ENCODE measurements at regions not wholly inside any gene's neighbourhood (a gene's known extent, or its start where the extent isn't known, plus 50 kb on each side); places are given as distances from the start of the nearest gene placed in this dataset.

DNA sequence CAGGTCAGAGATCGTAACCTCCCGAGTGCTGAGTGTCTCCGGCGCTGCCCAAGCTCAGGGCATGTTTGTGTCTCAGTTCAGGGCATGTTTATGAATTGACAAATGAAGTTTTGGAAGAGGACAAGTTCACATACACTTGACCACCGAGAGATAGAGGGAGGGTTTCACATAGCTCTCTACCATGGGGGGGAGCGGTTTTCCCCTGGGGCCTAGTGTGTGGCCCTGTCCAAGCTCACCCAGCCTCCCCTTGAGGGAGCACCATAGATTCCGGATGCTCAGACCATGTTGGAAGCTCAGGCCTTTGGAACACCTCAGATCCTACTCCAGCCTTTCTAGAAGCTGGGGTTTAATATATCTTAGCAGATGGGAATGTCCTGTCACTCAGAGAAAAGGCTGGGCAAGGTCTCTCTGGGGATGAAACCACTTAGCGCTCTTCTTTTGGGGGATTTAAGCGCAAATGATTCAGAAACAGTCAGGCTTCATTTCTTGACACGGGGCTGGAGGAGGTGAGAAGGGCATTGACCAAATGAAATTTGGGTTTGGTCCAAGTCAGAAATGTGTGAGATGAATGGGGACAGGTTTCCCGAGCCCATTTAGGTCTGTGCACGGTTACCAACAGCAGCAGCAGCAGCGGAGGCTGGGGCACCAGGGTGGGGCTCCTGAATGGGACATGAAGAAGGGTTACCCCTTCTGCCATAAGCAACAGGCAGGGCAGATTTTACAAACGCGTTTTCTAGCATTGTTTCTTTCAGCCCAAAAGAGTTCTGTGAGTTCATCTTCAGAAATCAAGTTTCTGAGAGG, 96.6 kb downstream of the METRNL start:
- in situ Hi-C loops (cut with HindIII; ENCODE audit: low sequenced_read_pairs), result no loop called here
- no peak for DNase-seq (ENCODE audit: low spot score)

GRCh38 chr17:83176623-83177583, 97.5 kb downstream of the METRNL start:
- in situ Hi-C loops (cut with HindIII; ENCODE audit: low sequenced_read_pairs), result no loop called here
- no peak for DNase-seq (ENCODE audit: low spot score)

- in situ Hi-C loops (cut with HindIII; ENCODE audit: low sequenced_read_pairs), result no loop called here
- peak; percentile 36 for DNase-seq (ENCODE audit: low spot score)
Observed at GRCh38 chr17:83177611-83178532, 98.5 kb downstream of the METRNL start.

DNA sequence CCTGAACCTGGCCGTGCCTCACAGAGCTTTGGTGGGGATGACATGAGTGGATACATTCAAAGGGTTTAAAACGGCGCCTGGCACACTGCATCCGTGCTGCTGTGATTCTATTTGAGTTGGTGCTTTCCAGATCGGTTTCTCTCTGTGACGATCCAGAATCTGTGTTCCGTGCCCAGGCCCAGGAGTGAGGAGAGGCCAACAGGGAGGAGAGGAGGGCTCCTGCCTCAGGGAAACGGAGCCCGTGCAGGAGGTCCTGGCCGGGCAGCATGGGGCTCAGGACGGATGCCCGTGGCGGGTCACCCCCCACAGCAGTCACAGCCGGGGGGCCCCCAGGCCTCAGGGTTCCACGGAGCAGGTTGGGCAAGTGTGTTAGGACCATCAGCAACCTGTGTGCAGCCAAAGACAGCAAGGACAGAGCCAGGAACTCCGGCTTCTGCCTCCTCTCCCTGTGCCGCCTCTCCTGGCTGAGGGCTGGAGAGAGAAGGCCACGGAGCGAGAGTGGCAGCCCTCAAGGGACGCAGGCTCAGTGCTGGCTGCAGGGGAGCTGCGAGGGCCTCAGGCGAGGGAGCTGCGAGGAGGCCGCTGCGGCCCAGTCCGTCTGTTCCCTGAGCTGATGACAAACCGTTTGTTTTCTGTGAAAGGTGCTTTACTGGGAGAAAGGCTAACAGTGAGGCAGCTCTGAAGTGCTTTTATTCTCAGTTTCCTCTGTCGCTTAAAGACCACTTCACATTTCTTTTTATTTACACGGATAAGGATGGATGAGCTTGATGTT, 99.3 kb downstream of the METRNL start:
- in situ Hi-C loops (cut with HindIII; ENCODE audit: low sequenced_read_pairs), result no loop called here
- DNase-seq (ENCODE audit: low spot score), result no peak

DNA sequence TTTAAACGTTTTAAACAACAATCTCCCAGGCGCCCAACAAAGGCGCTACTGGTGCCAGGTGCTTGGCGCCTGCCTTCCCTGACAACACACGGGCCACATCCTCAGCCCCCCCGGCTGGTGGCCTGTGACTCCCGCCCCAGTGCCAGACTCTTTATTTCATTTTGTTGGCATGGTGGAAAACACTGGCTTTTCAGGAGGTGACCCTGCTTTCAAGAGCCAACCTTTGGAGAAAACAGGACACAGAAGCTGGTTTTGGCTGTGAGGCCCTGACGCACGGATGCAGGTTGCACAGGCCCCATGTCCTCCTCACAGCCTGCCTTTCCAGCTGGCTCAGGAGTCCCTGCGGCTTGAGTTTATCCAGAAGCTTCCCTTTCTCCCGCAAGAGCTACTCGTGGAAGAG, 100.0 kb downstream of the METRNL start:
- in situ Hi-C loops (cut with HindIII; ENCODE audit: low sequenced_read_pairs), result no loop called here
- peak; percentile 69 for DNase-seq (ENCODE audit: low spot score)

- DNase-seq (ENCODE audit: low spot score), result no peak
- in situ Hi-C loops (cut with HindIII; ENCODE audit: low sequenced_read_pairs), result no loop called here
Observed at GRCh38 chr17:83179811-83180210, 100.4 kb downstream of the METRNL start.

DNA sequence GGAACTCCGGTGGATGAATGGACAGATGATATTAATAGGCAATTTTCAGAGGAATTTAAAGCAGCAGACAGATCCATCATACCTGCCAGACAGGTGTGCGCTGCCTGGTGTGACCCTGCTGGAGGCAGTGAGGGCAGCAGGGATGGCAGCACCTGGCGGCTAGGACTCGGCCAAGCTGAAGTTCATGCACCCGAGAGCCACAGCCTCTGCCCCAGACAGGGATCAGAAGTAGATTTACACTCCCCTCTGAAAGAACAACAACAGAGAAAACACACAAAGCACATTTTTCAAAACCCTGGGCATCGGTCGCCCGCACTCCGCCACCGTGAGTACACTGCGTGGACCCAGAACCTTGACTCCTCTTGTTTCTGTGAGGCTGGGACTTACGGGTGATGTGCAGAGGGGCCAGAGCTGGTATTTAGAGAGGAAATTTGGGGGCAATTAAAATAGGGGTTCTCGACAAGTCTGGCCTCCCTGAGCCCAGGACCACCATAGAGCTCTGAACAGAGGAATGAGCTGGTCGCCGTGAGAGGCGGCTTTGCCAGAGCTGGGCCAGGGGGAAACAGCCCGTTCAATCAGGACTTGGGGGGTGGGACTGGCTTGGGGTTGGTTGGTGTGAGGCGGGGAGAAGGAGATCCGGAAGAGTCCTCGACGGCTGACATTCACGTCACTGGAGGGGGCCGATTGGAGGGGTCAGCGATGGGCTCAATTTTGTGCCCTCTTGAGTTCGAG, 101.0 kb downstream of the METRNL start:
- DNase-seq (ENCODE audit: low spot score), result no peak
- in situ Hi-C loops (cut with HindIII; ENCODE audit: low sequenced_read_pairs), result no loop called here

DNA sequence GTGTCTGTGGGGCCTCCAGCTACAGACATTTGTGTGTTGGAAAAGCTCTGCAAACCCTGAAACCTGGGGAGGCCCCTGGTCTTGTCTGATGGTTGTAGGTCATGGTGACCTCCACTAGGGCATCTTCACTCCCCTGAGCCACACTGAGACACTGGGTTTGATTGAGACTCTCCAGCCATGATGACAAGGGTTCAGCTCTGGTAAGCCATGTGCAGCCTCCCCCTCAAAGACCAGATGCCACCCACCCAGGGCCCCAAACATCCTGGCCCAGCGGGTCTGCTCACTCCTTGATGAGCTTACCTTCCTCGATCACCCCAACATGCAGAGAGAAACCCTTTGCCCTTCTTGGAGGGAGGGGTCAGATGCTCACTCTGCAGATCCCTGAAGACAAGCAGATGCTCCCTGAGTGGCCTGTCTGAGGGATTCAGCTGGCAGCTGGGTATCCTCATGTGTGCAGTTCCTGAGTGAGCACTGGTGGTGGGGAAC, 101.6 kb downstream of the METRNL start:
- no peak for DNase-seq (ENCODE audit: low spot score)
- in situ Hi-C loops (cut with HindIII; ENCODE audit: low sequenced_read_pairs), result no loop called here

DNA sequence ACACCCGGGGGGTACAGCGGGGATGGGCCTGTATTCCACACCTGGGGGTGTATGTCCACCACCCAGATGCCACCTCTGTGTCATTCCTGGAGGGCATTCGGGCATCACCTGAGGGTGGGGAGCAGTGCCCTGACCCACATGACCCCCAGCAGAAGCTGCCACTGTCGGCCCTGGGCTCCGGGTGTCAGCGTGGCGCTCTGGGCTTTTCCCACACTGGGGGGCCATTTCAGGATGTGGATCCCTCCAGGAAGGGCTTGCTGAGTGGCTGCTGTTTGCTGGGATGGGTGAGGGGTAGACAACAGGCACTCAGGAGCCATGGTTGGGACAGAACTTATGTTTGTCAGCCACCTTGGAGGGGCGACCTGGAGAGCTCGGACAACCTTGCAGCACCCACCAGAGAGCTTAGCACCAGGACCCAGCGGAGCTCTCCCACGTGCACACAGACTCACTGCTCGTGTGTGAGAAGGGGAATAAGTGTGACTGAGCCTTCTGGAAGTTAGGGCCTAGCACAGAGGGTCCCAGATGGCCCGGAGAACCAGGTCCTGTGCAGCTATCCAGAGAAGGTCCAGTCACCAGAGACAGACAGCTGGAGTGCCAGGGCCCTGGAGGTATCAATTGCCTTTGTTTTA, 102.7 kb downstream of the METRNL start:
- DNase-seq (ENCODE audit: low spot score), result no peak
- in situ Hi-C loops (cut with HindIII; ENCODE audit: low sequenced_read_pairs), result no loop called here

DNA sequence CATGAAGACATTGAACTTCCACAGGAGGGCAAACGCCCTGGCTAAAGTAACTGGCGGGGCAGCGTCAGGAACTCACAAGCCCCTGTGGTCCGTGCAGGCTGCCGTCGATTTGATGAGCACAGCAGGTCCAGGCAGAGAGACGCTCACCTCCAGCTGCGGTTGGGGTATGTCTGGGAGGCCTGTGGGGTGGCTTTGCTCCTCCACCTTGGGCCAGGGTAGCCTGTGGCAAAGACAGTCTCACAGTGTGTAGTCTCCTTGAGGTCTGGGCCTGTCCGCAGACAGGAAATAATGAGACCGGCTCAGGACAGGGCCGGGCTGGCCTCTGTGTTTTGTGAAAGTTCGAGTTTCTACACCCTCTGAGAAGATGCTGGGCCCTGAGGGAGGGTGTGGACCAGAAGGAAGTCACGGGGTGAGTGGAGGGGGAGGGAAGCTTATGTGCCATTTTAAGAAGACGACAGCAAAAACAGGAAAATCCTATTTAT, 103.3 kb downstream of the METRNL start:
- in situ Hi-C loops (cut with HindIII; ENCODE audit: low sequenced_read_pairs), result no loop called here
- no peak for DNase-seq (ENCODE audit: low spot score)

DNA sequence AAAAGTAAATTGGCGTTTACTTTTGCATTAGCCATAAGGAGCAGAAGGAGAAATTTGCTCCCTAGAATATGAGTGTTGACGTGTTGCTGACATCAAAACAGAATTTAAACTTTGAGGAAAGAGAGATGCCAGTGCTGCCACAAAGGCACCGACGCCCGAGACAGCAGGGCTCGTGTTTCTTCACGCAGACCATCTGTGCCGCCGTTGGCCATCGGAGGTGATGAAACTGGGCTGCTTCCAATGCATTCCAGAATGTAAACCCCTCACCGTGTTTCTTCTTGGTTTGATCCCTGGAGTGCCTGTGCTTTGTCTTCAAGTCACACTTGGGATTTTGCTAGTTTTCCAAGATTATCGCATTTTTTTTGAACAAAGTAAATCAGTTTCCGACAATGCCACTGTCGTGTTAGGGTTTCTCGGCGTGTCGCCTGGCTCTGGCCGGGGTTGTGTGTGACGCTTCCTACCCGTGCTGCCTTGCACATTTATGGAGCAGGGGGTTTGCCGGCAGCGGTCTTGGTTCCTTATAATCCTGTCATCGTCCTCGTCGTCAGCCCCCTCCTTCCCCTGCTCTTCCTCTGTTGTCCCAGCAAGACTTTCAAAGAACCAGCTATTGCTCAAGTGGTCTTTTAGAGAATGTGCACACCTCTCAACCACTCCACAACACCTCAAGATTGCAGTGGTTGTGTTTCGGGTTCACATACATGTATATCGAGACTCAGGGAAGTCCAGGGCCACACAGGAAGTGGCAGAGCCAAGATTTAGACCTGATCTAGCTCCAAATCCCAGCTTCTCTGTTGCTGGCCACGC, 103.9 kb downstream of the METRNL start:
- in situ Hi-C loops (cut with HindIII; ENCODE audit: low sequenced_read_pairs), result no loop called here
- DNase-seq (ENCODE audit: low spot score), result peak; percentile 41

DNA sequence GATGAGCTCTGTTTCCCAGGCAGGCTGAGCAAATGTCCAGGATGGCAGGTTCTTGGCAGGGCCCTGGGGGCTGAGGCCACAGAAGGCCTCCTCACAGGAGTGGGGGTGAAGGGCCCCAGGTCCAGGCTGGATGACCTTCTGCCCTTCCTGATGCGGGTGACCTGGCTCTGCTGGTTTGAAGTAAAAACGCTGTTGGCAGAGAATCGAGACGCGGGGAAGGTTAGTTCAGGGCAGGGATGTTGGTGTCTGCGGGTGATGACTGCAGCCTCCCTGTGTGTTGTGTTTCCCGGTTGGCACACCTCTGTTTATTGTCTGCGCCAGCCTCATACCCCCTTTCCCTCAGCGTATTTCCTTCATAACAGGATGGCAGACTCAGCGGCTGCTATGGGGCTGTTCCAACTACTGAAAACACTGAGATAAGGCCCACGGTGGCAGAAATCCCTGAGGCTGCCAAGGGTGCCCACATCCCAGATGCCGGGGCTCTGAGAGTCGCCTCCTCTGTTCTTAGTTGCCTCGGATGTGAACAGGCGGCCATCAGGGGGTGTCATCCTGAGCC, 104.6 kb downstream of the METRNL start:
- DNase-seq (ENCODE audit: low spot score), result peak; percentile 40
- in situ Hi-C loops (cut with HindIII; ENCODE audit: low sequenced_read_pairs), result no loop called here

DNA sequence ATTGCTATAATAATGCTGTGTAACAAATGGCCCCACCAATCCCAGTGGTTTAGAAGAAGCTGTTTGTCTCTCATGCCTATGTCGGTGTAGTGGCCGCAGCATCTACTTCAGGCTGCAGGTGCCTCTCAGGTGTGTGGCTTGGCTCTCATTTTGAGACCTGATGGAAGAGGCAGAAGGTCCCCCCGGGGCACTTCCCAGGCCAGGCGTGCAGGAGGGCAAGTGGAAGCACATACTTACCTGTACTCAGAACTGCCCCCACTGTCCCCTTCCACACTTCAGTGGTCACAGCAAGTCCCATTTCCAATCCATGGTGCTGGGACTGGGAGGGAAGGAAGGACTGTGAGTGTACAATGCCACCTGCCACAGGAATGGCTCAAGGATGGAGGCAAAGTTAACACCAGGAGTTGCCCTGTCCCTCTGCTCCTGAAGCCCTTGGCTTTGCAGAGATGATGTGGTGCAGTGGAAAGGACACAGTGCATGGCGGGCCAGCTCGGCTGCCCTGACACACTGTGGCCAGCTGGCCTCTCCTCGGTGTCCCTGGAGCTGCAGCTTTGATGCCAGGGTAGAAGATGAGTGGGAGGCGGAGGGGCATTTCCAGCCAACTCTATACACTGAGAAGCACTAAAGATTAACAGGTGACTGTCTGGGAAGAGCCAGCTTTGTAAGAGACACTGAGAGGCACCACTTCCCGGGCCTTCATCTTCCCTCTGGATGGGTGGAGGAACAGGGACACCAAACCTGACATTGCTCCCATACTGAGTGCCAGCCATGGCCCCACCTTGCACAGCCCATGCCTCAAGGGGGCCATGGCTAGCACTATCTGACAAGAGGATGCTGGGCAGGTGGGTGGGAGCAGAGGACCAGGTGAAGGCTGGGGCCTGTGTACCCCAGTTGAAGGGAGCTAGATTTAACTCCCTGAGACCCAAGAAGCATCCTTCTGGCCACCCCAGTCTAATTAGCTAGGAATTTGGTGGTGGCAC, 105.9 kb downstream of the METRNL start:
- DNase-seq (ENCODE audit: low spot score), result peak; percentile 62
- in situ Hi-C loops (cut with HindIII; ENCODE audit: low sequenced_read_pairs), result no loop called here

GRCh38 chr17:83186226-83186625, 106.8 kb downstream of the METRNL start:
- in situ Hi-C loops (cut with HindIII; ENCODE audit: low sequenced_read_pairs), result no loop called here
- no peak for DNase-seq (ENCODE audit: low spot score)

DNA sequence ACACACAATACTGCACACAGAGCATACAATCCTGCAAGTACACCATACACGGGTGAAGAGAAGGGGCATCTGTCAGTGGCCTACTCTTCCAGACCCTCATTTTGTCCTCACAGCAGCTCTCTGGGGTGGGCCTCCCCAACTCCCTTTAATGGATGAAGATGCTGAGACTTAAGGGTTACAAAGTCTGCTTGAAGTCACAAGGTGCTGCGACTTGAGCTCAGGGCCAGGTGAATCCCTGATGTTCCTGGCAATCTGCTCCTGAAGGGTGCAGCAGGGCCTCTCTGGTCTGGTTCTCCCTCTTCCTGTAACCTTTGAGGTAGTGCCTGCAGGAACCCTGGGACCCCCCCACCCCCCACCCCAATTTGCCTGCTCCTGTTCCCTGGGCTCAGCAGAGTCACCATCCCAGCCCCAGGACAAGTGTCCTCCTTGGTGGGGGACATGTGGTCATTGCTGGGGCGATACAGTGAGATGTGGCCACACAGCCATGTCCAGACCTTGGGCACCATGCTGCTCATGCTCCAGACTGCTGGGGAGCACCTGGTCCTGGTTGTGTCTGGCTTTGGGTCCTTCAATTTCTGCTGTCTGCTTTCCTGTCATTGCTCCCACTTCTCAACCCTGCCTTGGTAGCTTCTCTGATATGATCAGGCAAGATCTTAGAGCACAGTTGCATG, 107.5 kb downstream of the METRNL start:
- no peak for DNase-seq (ENCODE audit: low spot score)
- in situ Hi-C loops (cut with HindIII; ENCODE audit: low sequenced_read_pairs), result no loop called here
